Tibial nerve (tissue), 3 donors: ENCODE measurements at regions not wholly inside any gene's neighbourhood (a gene's known extent, or its start where the extent isn't known, plus 50 kb on each side); places are given as distances from the start of the nearest gene placed in this dataset.

Source experiments
- CTCF ChIP-seq, 5 experiments: fragments of 200-600 bp in 3 of 5; fragments of 450-650 bp in 2 of 5; sonication (generic) in 3 of 5; IDR thresholded peaks; one replicate each; pipeline ENCODE4 v1.5.1; 2016 to 2019; ENCODE audit warnings: antibody characterized with exemption in 5 of 5, mild to moderate bottlenecking in 3 of 5, moderate library complexity in 2 of 5
- POLR2A ChIP-seq, 2 donors: fragments of 450-650 bp; IDR thresholded peaks; one replicate each; pipeline ENCODE4 v1.6.1; 2017; ENCODE audit warnings: antibody characterized with exemption in 2 of 2, mild to moderate bottlenecking in 2 of 2, moderate library complexity in 2 of 2

DNA sequence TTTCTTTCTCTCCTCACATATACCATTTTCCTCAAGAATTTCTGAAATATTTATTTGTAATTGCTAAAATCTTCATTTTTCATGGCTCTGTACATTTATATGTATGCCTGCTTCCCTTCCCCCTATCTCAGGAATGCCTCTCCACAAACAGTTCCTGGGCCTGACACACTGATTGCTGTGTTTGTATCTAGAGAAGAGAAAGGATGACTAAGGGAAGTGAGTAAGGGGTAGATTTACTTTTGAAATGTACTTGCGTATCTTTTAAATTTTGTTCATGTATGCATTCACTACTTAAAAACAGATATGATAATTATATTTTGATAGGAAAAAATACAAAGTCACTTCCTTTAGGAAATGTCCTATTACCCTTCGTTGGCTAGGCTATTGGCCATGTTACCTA is 790.8 kb downstream of the PCDH18 start:
- TF ChIP-seq CTCF (IDR thresholded peaks at IDR 0.05) (no peak), POLR2A (IDR thresholded peaks at IDR 0.05) (no peak)
